Ectodermal cell (in vitro differentiated cells): ENCODE measurements at regions not wholly inside any gene's neighbourhood (a gene's known extent, or its start where the extent isn't known, plus 50 kb on each side); places are given as distances from the start of the nearest gene placed in this dataset.
A peak's percentile ranks its signal among the peaks of the same experiment; 100 is the strongest.
"Not testable (repeated sequence)": the region's sequence is repeated elsewhere in the genome, so short reads cannot be mapped to it uniquely, and the experiment has no call there.

Source experiments
- H3K27ac ChIP-seq: 2 replicates; pipeline ENCODE4 v1.7.0; 2013; ENCODE audit warnings: mild to moderate bottlenecking, low read depth, low read length; ENCODE audit not compliant: insufficient read depth, poor library complexity, severe bottlenecking
- H3K27me3 ChIP-seq: 2 replicates; pipeline ENCODE4 v1.7.0; 2013; ENCODE audit warnings: mild to moderate bottlenecking, low read length; ENCODE audit not compliant: insufficient read depth, control insufficient read depth, poor library complexity, severe bottlenecking
- H3K36me3 ChIP-seq: one replicate; pipeline ENCODE4 v1.7.0; 2013; ENCODE audit warnings: low read length; ENCODE audit not compliant: control insufficient read depth, insufficient read depth
- H3K4me1 ChIP-seq: one replicate; pipeline ENCODE4 v1.7.0; 2013; ENCODE audit warnings: low read length; ENCODE audit not compliant: control insufficient read depth, insufficient read depth
- H3K4me3 ChIP-seq: 2 replicates; pipeline ENCODE4 v1.7.0; 2013; ENCODE audit warnings: low read depth, low read length, control low read depth; ENCODE audit not compliant: insufficient read depth
- H3K9me3 ChIP-seq: 2 replicates; pipeline ENCODE4 v1.7.0; 2013; ENCODE audit warnings: mild to moderate bottlenecking, low read length, moderate library complexity; ENCODE audit not compliant: control insufficient read depth
- WGBS, 2 experiments: methylation state at CpG; one replicate each; pipeline ENCODE4 v1.1.7; 2013; ENCODE audit warnings: missing lambda C conversion rate in 2 of 2; 5-methylcytosine and 5-hydroxymethylcytosine counted together

DNA sequence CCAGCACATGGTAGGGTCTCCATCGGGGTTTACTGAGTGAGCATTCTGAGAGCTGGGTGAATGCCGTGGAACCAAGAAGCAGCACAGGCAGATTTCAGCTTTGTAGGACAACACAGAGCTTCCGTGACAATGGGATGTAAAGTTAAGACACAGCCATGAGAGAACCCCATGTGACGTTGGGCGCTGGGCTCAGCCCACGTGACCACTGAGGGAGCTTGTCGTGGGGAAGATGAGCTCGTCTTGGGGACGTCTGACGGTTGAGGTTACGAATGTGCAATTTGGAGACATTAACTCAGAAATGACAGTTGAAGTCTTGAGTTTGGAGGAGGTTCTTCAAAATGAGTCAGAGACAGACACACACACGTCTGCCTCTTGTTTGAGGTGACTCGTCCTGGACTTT, 51.5 kb upstream of the MUC20 start:
- WGBS, 2 experiments = 90 to 93% methylated on average over 9 to 10 of the region's 13 CpGs
- H3K9me3 ChIP-seq, H3K4me3 ChIP-seq, H3K4me1 ChIP-seq, H3K27me3 ChIP-seq, H3K27ac ChIP-seq: not testable (repeated sequence)
- H3K36me3 ChIP-seq = peaks cover 12% of the 10 kb centered on the region

DNA sequence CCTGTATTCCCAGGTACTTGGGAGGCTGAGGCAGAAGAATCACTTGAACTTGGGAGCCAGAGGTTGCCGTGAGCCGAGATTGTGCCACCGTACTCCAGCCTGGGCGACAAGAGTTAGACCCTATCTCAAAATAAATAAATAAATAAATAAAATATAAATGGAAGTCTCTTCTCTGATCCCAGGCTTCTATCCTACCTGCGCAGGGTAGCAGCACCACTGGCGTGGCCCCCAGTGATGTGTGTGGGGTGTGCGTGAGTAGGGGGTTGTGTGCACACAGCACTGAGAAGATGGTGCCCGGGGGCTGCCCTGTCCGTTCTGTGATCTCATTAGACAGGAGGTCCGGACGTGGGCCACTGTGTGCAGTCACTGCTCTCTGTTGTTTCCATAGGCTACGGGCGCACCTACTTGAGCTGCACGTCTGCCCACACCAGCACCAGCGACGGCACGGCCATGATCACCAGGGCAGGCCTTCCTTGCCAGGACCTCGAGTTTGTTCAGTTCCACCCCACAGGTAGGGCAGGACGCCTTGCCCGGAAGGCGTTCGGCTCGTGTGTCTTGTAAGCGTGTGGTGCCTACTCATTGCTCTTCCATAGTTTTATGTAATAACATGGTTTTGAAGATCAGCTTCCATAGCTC, 52.5 kb upstream of the MUC20 start:
- H3K4me3 ChIP-seq, H3K27me3 ChIP-seq, H3K4me1 ChIP-seq, H3K27ac ChIP-seq, H3K9me3 ChIP-seq: not testable (repeated sequence)
- H3K36me3 ChIP-seq = peaks cover 12% of the 10 kb centered on the region
- 88 to 90% methylated on average over 20 to 24 of the region's 24 CpGs for WGBS, 2 experiments

DNA sequence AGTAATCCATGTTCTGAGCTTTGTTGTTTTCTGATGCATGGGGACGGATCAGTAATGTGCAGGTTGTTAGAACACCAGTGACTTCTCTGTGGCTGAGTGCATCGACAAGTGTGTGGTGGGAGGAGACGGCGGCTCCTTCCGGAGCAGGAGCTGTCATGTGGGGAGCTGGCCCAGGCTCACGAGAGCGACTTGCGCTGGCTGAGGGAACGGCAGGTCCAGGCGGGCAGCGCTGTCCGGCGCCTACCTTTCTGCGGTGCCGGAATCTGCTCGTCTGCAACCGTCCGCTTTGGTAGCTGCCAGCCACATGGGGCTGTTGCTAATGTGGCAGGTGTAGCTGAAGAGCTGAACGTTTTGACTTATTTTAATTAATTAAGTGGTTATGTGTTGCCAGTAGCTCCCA, 55.5 kb upstream of the MUC20 start:
- not testable (repeated sequence) for H3K4me1 ChIP-seq, H3K27ac ChIP-seq, H3K4me3 ChIP-seq, H3K9me3 ChIP-seq, H3K27me3 ChIP-seq, H3K36me3 ChIP-seq
- 94% methylated on average over 9 to 14 of the region's 19 CpGs for WGBS, 2 experiments

- not testable (repeated sequence) for H3K27ac ChIP-seq, H3K4me1 ChIP-seq, H3K27me3 ChIP-seq, H3K36me3 ChIP-seq, H3K9me3 ChIP-seq, H3K4me3 ChIP-seq
- 96% methylated on average over 12 of the region's 12 CpGs for WGBS, 2 experiments
Measured at GRCh38 chr3:195664131-195664530, 56.6 kb upstream of the MUC20 start.

- H3K4me3 ChIP-seq = peak overlapping the region; percentile 13
- H3K9me3 ChIP-seq, H3K36me3 ChIP-seq, H3K4me1 ChIP-seq, H3K27me3 ChIP-seq, H3K27ac ChIP-seq: not testable (repeated sequence)
- 62% methylated on average over 1 of the region's 7 CpGs; no CpG with 5 or more reads in 1 of the 2 experiments for WGBS, 2 experiments
Measured at GRCh38 chr3:195659136-195659533, 61.6 kb upstream of the MUC20 start.

GRCh38 chr3:195658381-195659135, 62.2 kb upstream of the MUC20 start:
- not testable (repeated sequence) for H3K4me1 ChIP-seq, H3K27ac ChIP-seq, H3K36me3 ChIP-seq, H3K9me3 ChIP-seq, H3K27me3 ChIP-seq
- WGBS, 2 experiments = 20 to 27% methylated on average over 1 to 3 of the region's 53 CpGs
- peak overlapping the region; percentile 37 for H3K4me3 ChIP-seq

- H3K27ac ChIP-seq, H3K36me3 ChIP-seq, H3K9me3 ChIP-seq, H3K4me1 ChIP-seq, H3K27me3 ChIP-seq: not testable (repeated sequence)
- 6 to 8% methylated on average over 77 to 90 of the region's 99 CpGs for WGBS, 2 experiments
- H3K4me3 ChIP-seq = peak overlapping the region; percentile 49
Measured at GRCh38 chr3:195657475-195658372, 63.1 kb upstream of the MUC20 start.

DNA sequence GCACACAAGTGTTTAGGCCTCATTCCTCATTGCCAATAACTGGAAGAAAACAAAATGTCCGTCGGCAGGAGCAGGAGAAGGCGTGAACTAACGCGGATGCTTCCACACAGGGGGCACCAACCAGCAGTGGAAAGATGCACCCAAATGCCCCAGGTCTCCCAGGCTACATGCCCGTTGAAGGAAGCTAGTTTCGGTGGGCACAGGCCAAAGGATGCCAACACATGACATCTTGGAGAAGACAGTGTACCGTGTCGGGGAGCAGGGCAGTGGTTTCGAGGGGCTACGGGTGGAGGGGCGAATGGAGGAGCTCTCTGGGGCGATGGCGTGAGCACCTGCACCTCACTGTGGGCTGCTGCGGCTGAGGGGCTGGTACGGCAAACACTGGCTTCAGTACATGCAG, 64.7 kb upstream of the MUC20 start:
- not testable (repeated sequence) for H3K4me3 ChIP-seq, H3K36me3 ChIP-seq, H3K27me3 ChIP-seq, H3K27ac ChIP-seq, H3K9me3 ChIP-seq, H3K4me1 ChIP-seq
- WGBS, 2 experiments = 91 to 94% methylated on average over 16 of the region's 16 CpGs

DNA sequence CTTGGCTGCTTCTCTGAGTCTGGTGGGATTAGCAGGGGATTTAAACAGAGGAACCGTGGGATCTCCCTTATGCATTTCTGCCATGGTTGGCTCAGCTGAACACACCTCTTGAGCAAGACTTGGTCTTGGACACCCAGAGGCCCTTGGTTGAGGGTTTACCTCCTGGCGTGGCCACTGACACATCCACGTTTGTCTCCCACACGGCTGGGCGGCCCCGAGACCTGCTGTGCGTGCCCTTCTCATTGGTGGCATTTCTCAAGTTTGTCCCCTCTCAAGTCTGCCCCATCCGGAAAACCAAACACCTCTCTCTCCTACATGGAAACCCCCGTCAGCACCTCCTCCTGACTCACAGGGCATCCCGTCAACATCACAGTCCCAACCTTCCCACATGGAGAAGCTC, 66.0 kb upstream of the MUC20 start:
- H3K27ac ChIP-seq, H3K27me3 ChIP-seq, H3K36me3 ChIP-seq, H3K4me1 ChIP-seq, H3K9me3 ChIP-seq, H3K4me3 ChIP-seq: not testable (repeated sequence)
- 96 to 98% methylated on average over 4 of the region's 10 CpGs for WGBS, 2 experiments

- not testable (repeated sequence) for H3K27ac ChIP-seq, H3K4me3 ChIP-seq, H3K27me3 ChIP-seq, H3K4me1 ChIP-seq, H3K9me3 ChIP-seq, H3K36me3 ChIP-seq
- 92 to 100% methylated on average over 3 to 7 of the region's 15 CpGs for WGBS, 2 experiments
Measured at GRCh38 chr3:195654138-195654537, 66.6 kb upstream of the MUC20 start.
